ENCODE measurements at regions not wholly inside any gene's neighbourhood (a gene's known extent, or its start where the extent isn't known, plus 50 kb on each side); places are given as distances from the start of the nearest gene placed in this dataset.

GRCh38 chr10:31186225-31187000 lies 132.6 kb upstream of the ZEB1 start:
- Mint-ChIP-seq H3K36me3 (ENCODE audit: low read depth) (no peaks in the 10 kb centered on the region), H3K27me3 (ENCODE audit: insufficient read depth) (peaks cover 2% of the 10 kb centered on the region), H3K4me3 (no peak overlapping the region), H3K9me3 (no peaks in the 10 kb centered on the region), H3K27ac (no peak overlapping the region), H3K4me1 (ENCODE audit: low read depth) (peaks cover 11% of the 10 kb centered on the region)
- TF ChIP-seq CTCF (IDR thresholded peaks at IDR 0.05) = 0 out of 2 replicates have a peak, but pooled peaks have one; percentile 22
- no peak for DNase-seq

GRCh38 chr10:31187182-31187581 lies 131.8 kb upstream of the ZEB1 start:
- no peak for TF ChIP-seq CTCF (IDR thresholded peaks at IDR 0.05)
- Mint-ChIP-seq H3K27me3 (ENCODE audit: insufficient read depth) (peaks cover 4% of the 10 kb centered on the region), H3K27ac (no peak overlapping the region), H3K36me3 (ENCODE audit: low read depth) (no peaks in the 10 kb centered on the region), H3K4me3 (no peak overlapping the region), H3K4me1 (ENCODE audit: low read depth) (peaks cover 11% of the 10 kb centered on the region), H3K9me3 (no peaks in the 10 kb centered on the region)
- no peak for DNase-seq

GRCh38 chr10:31187607-31188210 lies 131.3 kb upstream of the ZEB1 start:
- TF ChIP-seq CTCF (IDR thresholded peaks at IDR 0.05) = no peak
- Mint-ChIP-seq H3K4me1 (ENCODE audit: low read depth) (peaks cover 11% of the 10 kb centered on the region), H3K9me3 (no peaks in the 10 kb centered on the region), H3K27me3 (ENCODE audit: insufficient read depth) (peaks cover 4% of the 10 kb centered on the region), H3K27ac (no peak overlapping the region), H3K4me3 (no peak overlapping the region), H3K36me3 (ENCODE audit: low read depth) (no peaks in the 10 kb centered on the region)
- DNase-seq = no peak

- Mint-ChIP-seq H3K9me3 (no peaks in the 10 kb centered on the region), H3K27ac (no peak overlapping the region), H3K27me3 (ENCODE audit: insufficient read depth) (peaks cover 4% of the 10 kb centered on the region), H3K4me1 (ENCODE audit: low read depth) (peaks cover 11% of the 10 kb centered on the region), H3K4me3 (no peak overlapping the region), H3K36me3 (ENCODE audit: low read depth) (no peaks in the 10 kb centered on the region)
- TF ChIP-seq CTCF (IDR thresholded peaks at IDR 0.05) = no peak
- peak; percentile 35 for DNase-seq
Measured at GRCh38 chr10:31188792-31189406, 130.1 kb upstream of the ZEB1 start.

GRCh38 chr10:31190488-31190887 lies 128.5 kb upstream of the ZEB1 start:
- Mint-ChIP-seq H3K9me3 (no peaks in the 10 kb centered on the region), H3K4me3 (no peak overlapping the region), H3K27ac (no peak overlapping the region), H3K27me3 (ENCODE audit: insufficient read depth) (peaks cover 4% of the 10 kb centered on the region), H3K36me3 (ENCODE audit: low read depth) (no peaks in the 10 kb centered on the region), H3K4me1 (ENCODE audit: low read depth) (peaks cover 11% of the 10 kb centered on the region)
- no peak for TF ChIP-seq CTCF (IDR thresholded peaks at IDR 0.05)
- no peak for DNase-seq
